T-helper 2 cell treated with Interferon-gamma antibody and Interleukin-4, amounts not matched to agents 5 μg/mL and 100 μg/mL, for 36 hours (primary cell): ENCODE measurements at regions not wholly inside any gene's neighbourhood (a gene's known extent, or its start where the extent isn't known, plus 50 kb on each side); places are given as distances from the start of the nearest gene placed in this dataset.

Experiments
- DNase-seq: peaks from one replicate; pipeline ENCODE4 v3.0.0; 2021; ENCODE audit warnings: low spot score
- H3K27ac Mint-ChIP-seq: one replicate; pipeline ENCODE4 v1.8.0; 2021; ENCODE audit warnings: mild to moderate bottlenecking, mixed read lengths
- H3K27me3 Mint-ChIP-seq: one replicate; pipeline ENCODE4 v1.8.0; 2021; ENCODE audit warnings: low read depth, mixed read lengths
- H3K36me3 Mint-ChIP-seq: one replicate; pipeline ENCODE4 v1.8.0; 2021; ENCODE audit warnings: low read depth, mixed read lengths
- H3K4me1 Mint-ChIP-seq: one replicate; pipeline ENCODE4 v1.8.0; 2021; ENCODE audit warnings: low read depth, mixed read lengths
- H3K4me3 Mint-ChIP-seq: one replicate; pipeline ENCODE4 v1.8.0; 2022; ENCODE audit warnings: mild to moderate bottlenecking, moderate library complexity, mixed read lengths
- H3K9me3 Mint-ChIP-seq: one replicate; pipeline ENCODE4 v1.8.0; 2021; ENCODE audit warnings: mixed read lengths

GRCh38 chr2:42941633-42942176 lies 149.3 kb upstream of the HAAO start:
- H3K4me3 Mint-ChIP-seq, result no peak overlapping the region
- H3K27ac Mint-ChIP-seq, result no peak overlapping the region
- no peak for DNase-seq
- no peaks in the 10 kb centered on the region for H3K9me3 Mint-ChIP-seq
- H3K4me1 Mint-ChIP-seq, result no peaks in the 10 kb centered on the region
- peaks cover 2% of the 10 kb centered on the region for H3K27me3 Mint-ChIP-seq
- H3K36me3 Mint-ChIP-seq, result no peaks in the 10 kb centered on the region

- no peak for DNase-seq
- Mint-ChIP-seq H3K9me3 (no peaks in the 10 kb centered on the region), H3K27ac (no peak overlapping the region), H3K27me3 (peaks cover 2% of the 10 kb centered on the region), H3K4me1 (no peaks in the 10 kb centered on the region), H3K4me3 (no peak overlapping the region), H3K36me3 (no peaks in the 10 kb centered on the region)
These were observed 147.2 kb upstream of the HAAO start for GRCh38 chr2:42939411-42940206.

GRCh38 chr2:42938671-42939370 lies 146.4 kb upstream of the HAAO start:
- no peak overlapping the region for H3K27ac Mint-ChIP-seq
- no peaks in the 10 kb centered on the region for H3K4me1 Mint-ChIP-seq
- H3K9me3 Mint-ChIP-seq, result no peaks in the 10 kb centered on the region
- H3K36me3 Mint-ChIP-seq, result no peaks in the 10 kb centered on the region
- H3K4me3 Mint-ChIP-seq, result no peak overlapping the region
- no peak for DNase-seq
- peaks cover 2% of the 10 kb centered on the region for H3K27me3 Mint-ChIP-seq

GRCh38 chr2:42937171-42937875 lies 144.9 kb upstream of the HAAO start:
- Mint-ChIP-seq H3K36me3 (no peaks in the 10 kb centered on the region), H3K4me3 (no peak overlapping the region), H3K27ac (no peak overlapping the region), H3K9me3 (no peaks in the 10 kb centered on the region), H3K27me3 (peaks cover 2% of the 10 kb centered on the region), H3K4me1 (no peaks in the 10 kb centered on the region)
- DNase-seq, result no peak

- H3K9me3 Mint-ChIP-seq, result no peaks in the 10 kb centered on the region
- no peaks in the 10 kb centered on the region for H3K4me1 Mint-ChIP-seq
- no peak overlapping the region for H3K27ac Mint-ChIP-seq
These were observed 143.6 kb upstream of the HAAO start for GRCh38 chr2:42935692-42936671.

GRCh38 chr2:42934580-42935186 lies 142.3 kb upstream of the HAAO start:
- no peak for DNase-seq
- Mint-ChIP-seq H3K27ac (no peak overlapping the region), H3K4me1 (no peaks in the 10 kb centered on the region), H3K4me3 (no peak overlapping the region), H3K36me3 (no peaks in the 10 kb centered on the region), H3K27me3 (no peaks in the 10 kb centered on the region), H3K9me3 (no peaks in the 10 kb centered on the region)

More at GRCh38 chr2:42935692-42936671, 143.6 kb upstream of the HAAO start:
- H3K36me3 Mint-ChIP-seq, result no peaks in the 10 kb centered on the region
- no peak overlapping the region for H3K4me3 Mint-ChIP-seq
- H3K27me3 Mint-ChIP-seq, result no peaks in the 10 kb centered on the region
- DNase-seq, result no peak

- Mint-ChIP-seq H3K4me3 (no peak overlapping the region), H3K27ac (no peak overlapping the region), H3K27me3 (no peaks in the 10 kb centered on the region), H3K36me3 (no peaks in the 10 kb centered on the region), H3K4me1 (no peaks in the 10 kb centered on the region), H3K9me3 (no peaks in the 10 kb centered on the region)
- DNase-seq, result no peak
These were observed 141.5 kb upstream of the HAAO start for GRCh38 chr2:42933824-42934254.

GRCh38 chr2:42932271-42933151 lies 140.1 kb upstream of the HAAO start:
- no peaks in the 10 kb centered on the region for H3K27me3 Mint-ChIP-seq
- no peak for DNase-seq
- H3K36me3 Mint-ChIP-seq, result no peaks in the 10 kb centered on the region
- no peaks in the 10 kb centered on the region for H3K9me3 Mint-ChIP-seq
- no peak overlapping the region for H3K4me3 Mint-ChIP-seq
- no peak overlapping the region for H3K27ac Mint-ChIP-seq
- no peaks in the 10 kb centered on the region for H3K4me1 Mint-ChIP-seq

GRCh38 chr2:42931818-42932195 lies 139.4 kb upstream of the HAAO start:
- no peak for DNase-seq
- H3K4me3 Mint-ChIP-seq, result no peak overlapping the region
- no peaks in the 10 kb centered on the region for H3K4me1 Mint-ChIP-seq
- no peaks in the 10 kb centered on the region for H3K36me3 Mint-ChIP-seq
- H3K27ac Mint-ChIP-seq, result no peak overlapping the region
- no peaks in the 10 kb centered on the region for H3K9me3 Mint-ChIP-seq
- H3K27me3 Mint-ChIP-seq, result no peaks in the 10 kb centered on the region

GRCh38 chr2:42931146-42931817 lies 138.9 kb upstream of the HAAO start:
- peak overlapping the region; percentile 13 for H3K27ac Mint-ChIP-seq
- no peaks in the 10 kb centered on the region for H3K36me3 Mint-ChIP-seq
- no peaks in the 10 kb centered on the region for H3K9me3 Mint-ChIP-seq
- no peaks in the 10 kb centered on the region for H3K27me3 Mint-ChIP-seq
- DNase-seq, result no peak
- H3K4me1 Mint-ChIP-seq, result no peaks in the 10 kb centered on the region
- H3K4me3 Mint-ChIP-seq, result no peak overlapping the region

- Mint-ChIP-seq H3K27me3 (peaks cover 2% of the 10 kb centered on the region), H3K4me1 (no peaks in the 10 kb centered on the region), H3K4me3 (no peak overlapping the region), H3K36me3 (no peaks in the 10 kb centered on the region), H3K27ac (no peak overlapping the region), H3K9me3 (no peaks in the 10 kb centered on the region)
- DNase-seq, result no peak
These were observed 137.7 kb upstream of the HAAO start for GRCh38 chr2:42930025-42930581.
